HG03439 (cell line): ENCODE measurements at regions not wholly inside any gene's neighbourhood (a gene's known extent, or its start where the extent isn't known, plus 50 kb on each side); places are given as distances from the start of the nearest gene placed in this dataset.

Experiments used
- ATAC-seq: cut with Tn5 transposase; IDR thresholded peaks from one replicate; pipeline ENCODE4 v1.9.1; 2021; ENCODE audit warnings: mild to moderate bottlenecking, moderate library complexity; ENCODE audit not compliant: unreplicated experiment

GRCh38 chr16:79653373-79653891 is 52.9 kb upstream of the MAF start:
- no peak for ATAC-seq

GRCh38 chr16:79651363-79651762 is 50.8 kb upstream of the MAF start:
- ATAC-seq: no peak
